ENCODE measurements at regions not wholly inside any gene's neighbourhood (a gene's known extent, or its start where the extent isn't known, plus 50 kb on each side); places are given as distances from the start of the nearest gene placed in this dataset.

- H3K4me1 Mint-ChIP-seq (ENCODE audit: unreplicated experiment), result no peaks in the 10 kb centered on the region
These were observed 68.3 kb downstream of the CHST1 start for GRCh38 chr11:45597097-45597496.

GRCh38 chr11:45596571-45596970 lies 68.9 kb downstream of the CHST1 start:
- no peaks in the 10 kb centered on the region for H3K36me3 Mint-ChIP-seq (ENCODE audit: low read depth, unreplicated experiment)
- no peaks in the 10 kb centered on the region for H3K4me1 Mint-ChIP-seq (ENCODE audit: unreplicated experiment)
- H3K27me3 Mint-ChIP-seq (ENCODE audit: unreplicated experiment), result peaks cover 5% of the 10 kb centered on the region
- TF ChIP-seq, protein P1, sequence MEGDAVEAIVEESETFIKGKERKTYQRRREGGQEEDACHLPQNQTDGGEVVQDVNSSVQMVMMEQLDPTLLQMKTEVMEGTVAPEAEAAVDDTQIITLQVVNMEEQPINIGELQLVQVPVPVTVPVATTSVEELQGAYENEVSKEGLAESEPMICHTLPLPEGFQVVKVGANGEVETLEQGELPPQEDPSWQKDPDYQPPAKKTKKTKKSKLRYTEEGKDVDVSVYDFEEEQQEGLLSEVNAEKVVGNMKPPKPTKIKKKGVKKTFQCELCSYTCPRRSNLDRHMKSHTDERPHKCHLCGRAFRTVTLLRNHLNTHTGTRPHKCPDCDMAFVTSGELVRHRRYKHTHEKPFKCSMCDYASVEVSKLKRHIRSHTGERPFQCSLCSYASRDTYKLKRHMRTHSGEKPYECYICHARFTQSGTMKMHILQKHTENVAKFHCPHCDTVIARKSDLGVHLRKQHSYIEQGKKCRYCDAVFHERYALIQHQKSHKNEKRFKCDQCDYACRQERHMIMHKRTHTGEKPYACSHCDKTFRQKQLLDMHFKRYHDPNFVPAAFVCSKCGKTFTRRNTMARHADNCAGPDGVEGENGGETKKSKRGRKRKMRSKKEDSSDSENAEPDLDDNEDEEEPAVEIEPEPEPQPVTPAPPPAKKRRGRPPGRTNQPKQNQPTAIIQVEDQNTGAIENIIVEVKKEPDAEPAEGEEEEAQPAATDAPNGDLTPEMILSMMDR (IDR thresholded peaks at IDR 0.05; ENCODE audit: unreplicated experiment), result no peak
- no peak for DNase-seq (ENCODE audit: low spot score)
- no peak overlapping the region for H3K27ac Mint-ChIP-seq (ENCODE audit: unreplicated experiment)
- H3K4me3 Mint-ChIP-seq (ENCODE audit: unreplicated experiment), result no peak overlapping the region
- H3K9me3 Mint-ChIP-seq (ENCODE audit: unreplicated experiment), result no peaks in the 10 kb centered on the region

More at GRCh38 chr11:45597097-45597496, 68.3 kb downstream of the CHST1 start:
- peaks cover 5% of the 10 kb centered on the region for H3K27me3 Mint-ChIP-seq (ENCODE audit: unreplicated experiment)
- H3K4me3 Mint-ChIP-seq (ENCODE audit: unreplicated experiment), result no peak overlapping the region
- H3K9me3 Mint-ChIP-seq (ENCODE audit: unreplicated experiment), result no peaks in the 10 kb centered on the region
- no peak overlapping the region for H3K27ac Mint-ChIP-seq (ENCODE audit: unreplicated experiment)
- no peak for DNase-seq (ENCODE audit: low spot score)
- H3K36me3 Mint-ChIP-seq (ENCODE audit: low read depth, unreplicated experiment), result no peaks in the 10 kb centered on the region
- TF ChIP-seq, protein P1 (IDR thresholded peaks at IDR 0.05; ENCODE audit: unreplicated experiment), result no peak

- TF ChIP-seq, protein P1 (IDR thresholded peaks at IDR 0.05; ENCODE audit: unreplicated experiment), result no peak
- Mint-ChIP-seq H3K4me3 (ENCODE audit: unreplicated experiment) (no peak overlapping the region), H3K27ac (ENCODE audit: unreplicated experiment) (no peak overlapping the region), H3K4me1 (ENCODE audit: unreplicated experiment) (no peaks in the 10 kb centered on the region), H3K36me3 (ENCODE audit: low read depth, unreplicated experiment) (no peaks in the 10 kb centered on the region), H3K9me3 (ENCODE audit: unreplicated experiment) (no peaks in the 10 kb centered on the region), H3K27me3 (ENCODE audit: unreplicated experiment) (peaks cover 5% of the 10 kb centered on the region)
- no peak for DNase-seq (ENCODE audit: low spot score)
These were observed 71.4 kb downstream of the CHST1 start for GRCh38 chr11:45593992-45594391.

DNA sequence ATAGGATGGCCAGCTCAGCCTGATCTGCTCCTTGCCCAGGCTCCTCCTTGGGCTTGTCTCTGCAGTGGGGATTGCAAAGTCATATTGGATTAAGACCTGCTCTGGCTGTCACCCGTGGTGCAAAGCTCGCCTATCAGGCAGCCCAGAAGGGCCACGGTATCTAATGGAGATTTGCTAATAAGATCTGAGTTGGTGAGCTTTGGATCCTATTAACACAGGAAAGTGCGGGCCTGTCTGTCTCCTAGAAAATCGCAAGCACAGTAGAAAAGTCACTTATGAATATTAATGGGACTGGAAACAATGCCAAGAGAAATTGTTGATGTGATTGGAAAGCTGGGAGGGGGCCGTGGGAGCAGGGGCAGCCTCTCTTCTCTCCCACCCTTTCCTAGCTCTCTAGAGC lies 72.8 kb downstream of the CHST1 start:
- no peaks in the 10 kb centered on the region for H3K4me1 Mint-ChIP-seq (ENCODE audit: unreplicated experiment)
- no peak for DNase-seq (ENCODE audit: low spot score)
- no peaks in the 10 kb centered on the region for H3K36me3 Mint-ChIP-seq (ENCODE audit: low read depth, unreplicated experiment)
- H3K4me3 Mint-ChIP-seq (ENCODE audit: unreplicated experiment), result no peak overlapping the region
- TF ChIP-seq, protein P1 (IDR thresholded peaks at IDR 0.05; ENCODE audit: unreplicated experiment), result no peak
- H3K27ac Mint-ChIP-seq (ENCODE audit: unreplicated experiment), result no peak overlapping the region
- peaks cover 6% of the 10 kb centered on the region for H3K27me3 Mint-ChIP-seq (ENCODE audit: unreplicated experiment)
- no peaks in the 10 kb centered on the region for H3K9me3 Mint-ChIP-seq (ENCODE audit: unreplicated experiment)

DNA sequence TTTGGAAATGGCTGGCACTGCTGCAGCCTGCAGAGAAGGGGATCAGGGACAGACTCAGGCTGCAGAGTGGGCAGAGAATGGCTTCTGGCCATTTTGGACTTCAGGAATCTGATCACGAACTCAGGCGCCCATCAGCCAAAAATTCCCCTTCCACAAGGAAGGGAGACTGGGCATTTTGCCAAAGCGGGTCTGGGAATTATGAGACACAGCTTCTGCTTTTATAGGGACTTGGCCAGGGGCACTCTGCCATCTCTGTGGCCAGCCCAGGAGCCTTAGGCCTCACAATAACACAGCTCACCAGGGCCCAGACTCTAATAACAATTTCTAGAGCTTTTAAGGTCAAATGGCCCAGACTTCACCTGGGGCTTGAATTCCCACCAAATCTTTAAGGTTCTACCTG lies 74.7 kb downstream of the CHST1 start:
- H3K36me3 Mint-ChIP-seq (ENCODE audit: low read depth, unreplicated experiment), result no peaks in the 10 kb centered on the region
- peaks cover 6% of the 10 kb centered on the region for H3K27me3 Mint-ChIP-seq (ENCODE audit: unreplicated experiment)
- TF ChIP-seq, protein P1 (IDR thresholded peaks at IDR 0.05; ENCODE audit: unreplicated experiment), result no peak
- no peak overlapping the region for H3K27ac Mint-ChIP-seq (ENCODE audit: unreplicated experiment)
- no peaks in the 10 kb centered on the region for H3K9me3 Mint-ChIP-seq (ENCODE audit: unreplicated experiment)
- no peak for DNase-seq (ENCODE audit: low spot score)
- H3K4me1 Mint-ChIP-seq (ENCODE audit: unreplicated experiment), result no peaks in the 10 kb centered on the region
- no peak overlapping the region for H3K4me3 Mint-ChIP-seq (ENCODE audit: unreplicated experiment)
